ENCODE measurements at regions not wholly inside any gene's neighbourhood (a gene's known extent, or its start where the extent isn't known, plus 50 kb on each side); places are given as distances from the start of the nearest gene placed in this dataset.

- Histone ChIP-seq H3K4me3 (ENCODE audit: low read depth in 1 of 3, low read length in 3 of 3) (no peak overlapping the region), H3K4me1 (ENCODE audit: control insufficient read depth in 4 of 4, insufficient read depth in 4 of 4, low read length in 3 of 4) (no peaks in the 10 kb centered on the region), H3K36me3 (ENCODE audit: control insufficient read depth in 4 of 4, insufficient read depth in 3 of 4, low read depth in 1 of 4, low read length in 3 of 4) (no peaks in the 10 kb centered on the region), H3K27me3 (ENCODE audit: control insufficient read depth in 4 of 4, insufficient read depth in 4 of 4, low read length in 3 of 4) (peaks cover 0 to 11% (median 2%) of the 10 kb centered on the region in 4 donors), H3K27ac (ENCODE audit: low read depth in 1 of 2, low read length in 2 of 2) (no peak overlapping the region), H3K9ac (ENCODE audit: low read depth in 1 of 2, low read length in 2 of 2) (no peak overlapping the region), H3K9me3 (ENCODE audit: control insufficient read depth in 4 of 4, low read length in 3 of 4) (no peaks in the 10 kb centered on the region)
- TF ChIP-seq SP1 (IDR thresholded peaks at IDR 0.05), result no peak
- no peak for TF ChIP-seq MAX (IDR thresholded peaks at IDR 0.05)
- TF ChIP-seq EGR1 (IDR thresholded peaks at IDR 0.05; ENCODE audit: low read depth in 2 of 2), result no peak
- WGBS, result 80% methylated on average over 49 of the region's 49 CpGs
- no peak for DNase-seq (ENCODE audit: low spot score)
Measured at GRCh38 chr13:111975539-111976473, 91.1 kb upstream of the SOX1 start.

GRCh38 chr13:111976474-111977178 lies 90.3 kb upstream of the SOX1 start:
- DNase-seq (ENCODE audit: low spot score), result no peak
- H3K27me3 ChIP-seq (ENCODE audit: control insufficient read depth in 4 of 4, insufficient read depth in 4 of 4, low read length in 3 of 4), result peaks cover 0 to 9% (median 2%) of the 10 kb centered on the region in 4 donors
- WGBS, result 85% methylated on average over 17 of the region's 17 CpGs

More at GRCh38 chr13:111976474-111977178, 90.3 kb upstream of the SOX1 start:
- TF ChIP-seq RXRA (IDR thresholded peaks at IDR 0.05), result no peak
- TF ChIP-seq HNF4G (IDR thresholded peaks at IDR 0.05), result no peak
- no peak for TF ChIP-seq ZBTB33 (IDR thresholded peaks at IDR 0.05)
- no peak for TF ChIP-seq YY1 (IDR thresholded peaks at IDR 0.05)
- TF ChIP-seq CTCF (IDR thresholded peaks at IDR 0.05; ENCODE audit: low read depth, low read length, missing input control), result no peak
- TF ChIP-seq REST (IDR thresholded peaks at IDR 0.05), result no peak
- TF ChIP-seq EGR1 (IDR thresholded peaks at IDR 0.05; ENCODE audit: low read depth in 2 of 2), result no peak
- TF ChIP-seq ATF3 (IDR thresholded peaks at IDR 0.05), result no peak
- TF ChIP-seq RAD21 (IDR thresholded peaks at IDR 0.05), result no peak
- no peak for TF ChIP-seq HNF4A (conservative IDR thresholded peaks at IDR 0.05)
- TF ChIP-seq FOXA2 (IDR thresholded peaks at IDR 0.05), result no peak
- no peak for TF ChIP-seq MAX (IDR thresholded peaks at IDR 0.05)
- Histone ChIP-seq H3K27ac (ENCODE audit: low read depth in 1 of 2, low read length in 2 of 2) (no peak overlapping the region), H3K4me3 (ENCODE audit: low read depth in 1 of 3, low read length in 3 of 3) (no peak overlapping the region), H3K9me3 (ENCODE audit: control insufficient read depth in 4 of 4, low read length in 3 of 4) (no peaks in the 10 kb centered on the region), H3K9ac (ENCODE audit: low read depth in 1 of 2, low read length in 2 of 2) (no peak overlapping the region), H3K36me3 (ENCODE audit: control insufficient read depth in 4 of 4, insufficient read depth in 3 of 4, low read depth in 1 of 4, low read length in 3 of 4) (no peaks in the 10 kb centered on the region), H3K4me1 (ENCODE audit: control insufficient read depth in 4 of 4, insufficient read depth in 4 of 4, low read length in 3 of 4) (no peaks in the 10 kb centered on the region)

Data from liver (tissue), 8 donors.